MM.1S (cell line): ENCODE measurements at regions not wholly inside any gene's neighbourhood (a gene's known extent, or its start where the extent isn't known, plus 50 kb on each side); places are given as distances from the start of the nearest gene placed in this dataset.

ENCODE experiments used
- CTCF ChIP-seq: fragments of 300-600 bp; sonication (generic); IDR thresholded peaks from 2 replicates; pipeline ENCODE4 v1.5.1; 2016; ENCODE audit warnings: antibody characterized with exemption, low read length, mixed read lengths
- EZH2phosphoT487 ChIP-seq: fragments of 300-600 bp; sonication (generic); IDR thresholded peaks from 2 replicates; pipeline ENCODE4 v1.6.1; 2018; ENCODE audit warnings: antibody characterized with exemption, low read length

GRCh38 chr1:18561967-18562366 lies 68.7 kb upstream of the PAX7 start:
- TF ChIP-seq EZH2phosphoT487 = no peak
- no peak for TF ChIP-seq CTCF
